NT2/D1 (cell line): ENCODE measurements at regions not wholly inside any gene's neighbourhood (a gene's known extent, or its start where the extent isn't known, plus 50 kb on each side); places are given as distances from the start of the nearest gene placed in this dataset.

Experiments
- DNase-seq: peaks from one replicate; pipeline ENCODE4 v3.0.0-alpha.2; 2011; ENCODE audit warnings: low read depth, low spot score
- H3K27me3 ChIP-seq: 2 replicates; pipeline ENCODE4 v1.6.0; 2011; ENCODE audit warnings: mild to moderate bottlenecking; ENCODE audit not compliant: insufficient read length, insufficient read depth
- H3K36me3 ChIP-seq: 2 replicates; pipeline ENCODE4 v1.6.1; 2011; ENCODE audit warnings: mild to moderate bottlenecking, low read length, mixed read lengths; ENCODE audit not compliant: insufficient read depth, insufficient read length
- H3K4me1 ChIP-seq: 2 replicates; pipeline ENCODE4 v1.5.1; 2011; ENCODE audit not compliant: insufficient read depth, insufficient read length
- H3K4me3 ChIP-seq: 2 replicates; pipeline ENCODE4 v1.5.1; 2011; ENCODE audit warnings: low read depth; ENCODE audit not compliant: insufficient read length
- H3K9ac ChIP-seq: 2 replicates; pipeline ENCODE4 v1.6.0; 2011; ENCODE audit warnings: low read depth; ENCODE audit not compliant: insufficient read length
- H3K9me3 ChIP-seq: 2 replicates; pipeline ENCODE4 v1.5.1; 2011; ENCODE audit warnings: mild to moderate bottlenecking, low read length; ENCODE audit not compliant: insufficient read depth
- SUZ12 ChIP-seq: IDR thresholded peaks from 2 replicates; pipeline ENCODE4 v1.6.1; 2011; ENCODE audit not compliant: insufficient read length, insufficient read depth; ENCODE audit errors: extremely low read depth
- YY1 ChIP-seq: IDR thresholded peaks from 2 replicates; pipeline ENCODE4 v1.6.1; 2011; ENCODE audit not compliant: insufficient read length, insufficient read depth
- ZNF274 ChIP-seq: IDR thresholded peaks from 2 replicates; pipeline ENCODE4 v1.6.1; 2011; ENCODE audit warnings: mild to moderate bottlenecking, low read depth, low read length

- Histone ChIP-seq H3K36me3 (no peaks in the 10 kb centered on the region), H3K27me3 (no peaks in the 10 kb centered on the region), H3K9ac (no peak overlapping the region), H3K4me1 (no peaks in the 10 kb centered on the region), H3K4me3 (no peak overlapping the region), H3K9me3 (no peaks in the 10 kb centered on the region)
- no peak for TF ChIP-seq YY1
- TF ChIP-seq ZNF274 = no peak
- TF ChIP-seq SUZ12 = no peak
- no peak for DNase-seq
Measured at GRCh38 chr4:15317246-15317645, 110.6 kb upstream of the C1QTNF7 start.

GRCh38 chr4:15318621-15319348 lies 109.0 kb upstream of the C1QTNF7 start:
- no peaks in the 10 kb centered on the region for H3K27me3 ChIP-seq
- TF ChIP-seq ZNF274 (no peak), SUZ12 (no peak), YY1 (no peak)
- H3K36me3 ChIP-seq = no peaks in the 10 kb centered on the region
- no peak overlapping the region for H3K4me3 ChIP-seq
- DNase-seq = no peak
- H3K9ac ChIP-seq = no peak overlapping the region
- H3K4me1 ChIP-seq = no peaks in the 10 kb centered on the region
- H3K9me3 ChIP-seq = no peaks in the 10 kb centered on the region

DNA sequence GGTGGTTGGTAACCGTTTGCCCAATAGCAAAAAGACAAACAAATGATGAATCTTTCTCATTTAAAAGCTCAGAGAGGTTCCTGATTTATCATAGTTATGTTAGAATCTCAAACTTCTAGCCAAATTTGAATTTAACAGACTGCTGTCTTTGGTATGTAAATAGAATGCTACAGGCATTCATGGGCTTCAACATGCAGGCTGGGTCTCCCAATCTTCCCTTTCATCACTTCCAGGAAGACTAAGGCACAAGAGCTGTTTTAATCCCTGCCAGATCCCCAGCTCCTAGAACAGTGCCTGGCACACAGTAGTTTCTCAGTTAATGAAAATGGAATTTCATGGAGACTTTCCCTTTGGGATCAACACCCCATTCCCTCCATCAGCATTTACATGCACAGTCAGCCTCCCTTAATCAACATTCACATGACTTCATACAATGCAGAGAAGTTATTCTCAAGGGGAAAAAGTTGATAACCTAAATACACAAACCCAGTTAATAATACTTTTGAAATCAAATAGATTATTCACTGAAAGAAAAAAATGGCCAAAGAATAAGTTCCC lies 107.6 kb upstream of the C1QTNF7 start:
- DNase-seq = peak; percentile 9
- Histone ChIP-seq H3K9me3 (no peaks in the 10 kb centered on the region), H3K4me3 (no peak overlapping the region), H3K9ac (no peak overlapping the region), H3K36me3 (no peaks in the 10 kb centered on the region), H3K4me1 (no peaks in the 10 kb centered on the region), H3K27me3 (no peaks in the 10 kb centered on the region)
- TF ChIP-seq SUZ12 (no peak), ZNF274 (no peak), YY1 (no peak)

- Histone ChIP-seq H3K27me3 (no peaks in the 10 kb centered on the region), H3K4me1 (no peaks in the 10 kb centered on the region), H3K9me3 (no peaks in the 10 kb centered on the region), H3K36me3 (no peaks in the 10 kb centered on the region), H3K4me3 (no peak overlapping the region), H3K9ac (no peak overlapping the region)
- DNase-seq = no peak
- no peak for TF ChIP-seq YY1
- no peak for TF ChIP-seq SUZ12
- no peak for TF ChIP-seq ZNF274
Measured at GRCh38 chr4:15322006-15322405, 105.8 kb upstream of the C1QTNF7 start.

GRCh38 chr4:15325987-15326386 lies 101.8 kb upstream of the C1QTNF7 start:
- Histone ChIP-seq H3K36me3 (no peaks in the 10 kb centered on the region), H3K27me3 (no peaks in the 10 kb centered on the region), H3K4me1 (no peaks in the 10 kb centered on the region), H3K9me3 (no peaks in the 10 kb centered on the region), H3K4me3 (no peak overlapping the region), H3K9ac (no peak overlapping the region)
- no peak for DNase-seq
- TF ChIP-seq ZNF274 (no peak), YY1 (no peak), SUZ12 (no peak)

DNA sequence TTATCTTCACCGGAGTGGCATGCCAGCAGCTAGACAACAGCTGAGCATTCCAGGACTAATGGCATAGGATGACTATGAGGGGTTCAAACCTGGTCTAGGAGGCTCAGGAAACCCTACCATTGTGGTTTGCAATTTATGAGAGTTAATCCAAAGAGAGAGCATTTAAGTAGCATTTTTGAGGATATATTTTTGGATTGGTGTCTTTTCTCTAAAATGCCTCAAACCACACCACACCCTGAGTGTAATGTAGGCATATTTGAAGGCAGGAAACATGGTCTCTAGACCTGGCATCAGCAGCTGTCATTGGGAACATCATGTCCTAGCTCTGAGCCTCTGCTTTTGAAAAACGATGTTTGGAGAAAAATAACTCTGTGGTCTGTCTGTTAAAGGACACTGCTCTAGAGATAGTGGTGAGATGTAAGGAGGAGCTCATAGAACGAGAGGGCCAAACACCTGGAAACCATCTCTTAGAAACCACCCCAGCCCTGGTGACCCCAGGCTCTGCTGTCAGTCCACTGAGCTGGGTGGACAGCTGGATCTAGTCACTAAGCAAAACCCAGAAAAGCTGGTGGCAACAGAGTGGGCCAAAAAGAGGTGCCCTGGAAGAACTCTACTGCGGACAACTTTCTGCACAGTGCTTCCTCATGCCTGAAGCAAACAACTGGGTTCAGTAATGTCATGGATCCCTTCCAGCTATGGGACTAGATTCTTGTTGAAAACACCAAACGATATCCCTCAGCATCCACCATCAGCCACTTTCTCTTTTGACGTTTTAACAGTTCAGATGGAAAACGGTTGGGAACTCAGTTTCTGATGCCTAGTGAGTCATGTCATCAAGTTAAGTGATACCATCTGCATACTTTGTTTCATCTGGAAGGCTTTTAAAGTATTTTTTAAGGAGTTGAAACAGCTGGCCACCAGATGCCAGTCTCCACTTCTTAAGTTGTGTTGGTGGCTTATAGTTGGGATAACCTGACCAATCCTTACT lies 100.2 kb upstream of the C1QTNF7 start:
- H3K4me3 ChIP-seq = no peak overlapping the region
- TF ChIP-seq YY1 = no peak
- TF ChIP-seq ZNF274 = no peak
- TF ChIP-seq SUZ12 = no peak
- no peaks in the 10 kb centered on the region for H3K36me3 ChIP-seq
- DNase-seq = no peak
- no peaks in the 10 kb centered on the region for H3K27me3 ChIP-seq
- no peaks in the 10 kb centered on the region for H3K9me3 ChIP-seq
- H3K9ac ChIP-seq = no peak overlapping the region
- H3K4me1 ChIP-seq = no peaks in the 10 kb centered on the region

DNA sequence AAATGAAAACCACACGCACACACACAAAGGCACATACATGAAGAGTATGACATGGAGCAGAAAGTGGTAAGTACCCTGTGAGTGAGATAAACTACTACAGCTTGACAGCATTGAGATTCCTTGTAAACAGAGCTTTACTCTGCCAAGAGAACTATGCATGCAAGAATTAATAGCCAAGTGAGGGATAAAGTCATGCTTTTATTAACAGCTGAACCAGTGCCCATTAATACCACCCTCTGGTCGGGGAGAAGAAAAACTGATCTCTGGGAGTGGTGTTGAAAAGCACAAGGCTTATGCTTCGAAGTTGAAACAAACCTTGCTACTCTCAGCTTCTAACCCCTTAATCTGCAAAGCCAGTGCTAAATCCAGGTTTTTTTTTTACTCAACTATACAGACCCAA lies 95.9 kb upstream of the C1QTNF7 start:
- peaks cover 5% of the 10 kb centered on the region; the same call in 1 of the 2 replicates for H3K9me3 ChIP-seq
- no peaks in the 10 kb centered on the region for H3K27me3 ChIP-seq
- H3K4me1 ChIP-seq = no peaks in the 10 kb centered on the region
- no peak overlapping the region for H3K9ac ChIP-seq
- no peak for DNase-seq
- H3K36me3 ChIP-seq = no peaks in the 10 kb centered on the region
- H3K4me3 ChIP-seq = no peak overlapping the region
- no peak for TF ChIP-seq ZNF274
- TF ChIP-seq SUZ12 = no peak
- no peak for TF ChIP-seq YY1
